Tibial nerve (tissue), 4 donors: ENCODE measurements at regions not wholly inside any gene's neighbourhood (a gene's known extent, or its start where the extent isn't known, plus 50 kb on each side); places are given as distances from the start of the nearest gene placed in this dataset.

Experiments
- CTCF ChIP-seq, 5 experiments: fragments of 200-600 bp in 3 of 5; fragments of 450-650 bp in 2 of 5; sonication (generic) in 3 of 5; IDR thresholded peaks; one replicate each; pipeline ENCODE4 v1.5.1; 2016 to 2019; ENCODE audit warnings: antibody characterized with exemption in 5 of 5, mild to moderate bottlenecking in 3 of 5, moderate library complexity in 2 of 5
- EP300 ChIP-seq, 2 donors: sonication (generic); formaldehyde crosslinking; IDR thresholded peaks; one replicate each; pipeline ENCODE4 v1.6.1; 2017; ENCODE audit warnings: antibody characterized with exemption in 2 of 2, mild to moderate bottlenecking in 1 of 2
- POLR2A ChIP-seq, 2 donors: fragments of 450-650 bp; IDR thresholded peaks; one replicate each; pipeline ENCODE4 v1.6.1; 2017; ENCODE audit warnings: antibody characterized with exemption in 2 of 2, mild to moderate bottlenecking in 2 of 2, moderate library complexity in 2 of 2

GRCh38 chr7:138176060-138176459, 99.8 kb downstream of the AKR1D1 start:
- TF ChIP-seq CTCF (IDR thresholded peaks at IDR 0.05) (no peak), POLR2A (IDR thresholded peaks at IDR 0.05) (no peak), EP300 (IDR thresholded peaks at IDR 0.05) (no peak)
